ENCODE measurements at regions not wholly inside any gene's neighbourhood (a gene's known extent, or its start where the extent isn't known, plus 50 kb on each side); places are given as distances from the start of the nearest gene placed in this dataset.

- Histone ChIP-seq H3K4me1 (ENCODE audit: control insufficient read depth in 4 of 4, insufficient read depth in 4 of 4, low read length in 3 of 4) (peaks cover 10 to 29% (median 20%) of the 10 kb centered on the region in 4 donors), H3K9ac (ENCODE audit: low read depth in 1 of 2, low read length in 2 of 2) (no peak overlapping the region), H3K4me3 (ENCODE audit: low read depth in 1 of 3, low read length in 3 of 3) (no peak overlapping the region), H3K27me3 (ENCODE audit: control insufficient read depth in 4 of 4, insufficient read depth in 4 of 4, low read length in 3 of 4) (no peaks in the 10 kb centered on the region), H3K36me3 (ENCODE audit: control insufficient read depth in 4 of 4, insufficient read depth in 3 of 4, low read depth in 1 of 4, low read length in 3 of 4) (no peaks in the 10 kb centered on the region), H3K9me3 (ENCODE audit: control insufficient read depth in 4 of 4, low read length in 3 of 4) (no peaks in the 10 kb centered on the region), H3K27ac (ENCODE audit: low read depth in 1 of 2, low read length in 2 of 2) (no peak overlapping the region)
- TF ChIP-seq SP1 (IDR thresholded peaks at IDR 0.05) = no peak
- TF ChIP-seq HNF4A (conservative IDR thresholded peaks at IDR 0.05) = no peak
- no peak for TF ChIP-seq NR2F2 (IDR thresholded peaks at IDR 0.05)
- no peak for TF ChIP-seq JUND (IDR thresholded peaks at IDR 0.05)
- no peak for TF ChIP-seq YY1 (IDR thresholded peaks at IDR 0.05)
- no peak for TF ChIP-seq GABPA (IDR thresholded peaks at IDR 0.05 in 1 of 2, conservative IDR thresholded peaks at IDR 0.05 in 1 of 2)
- TF ChIP-seq EGR1 (IDR thresholded peaks at IDR 0.05; ENCODE audit: low read depth in 2 of 2) = no peak
- no peak for TF ChIP-seq REST (IDR thresholded peaks at IDR 0.05)
- TF ChIP-seq HNF4G (IDR thresholded peaks at IDR 0.05) = no peak
- no peak for TF ChIP-seq ZBTB33 (IDR thresholded peaks at IDR 0.05)
- no peak for TF ChIP-seq ATF3 (IDR thresholded peaks at IDR 0.05)
- no peak for TF ChIP-seq FOXA1 (IDR thresholded peaks at IDR 0.05)
- TF ChIP-seq RXRA (IDR thresholded peaks at IDR 0.05) = no peak
- no peak for TF ChIP-seq MAX (IDR thresholded peaks at IDR 0.05)
- no peak for TF ChIP-seq RAD21 (IDR thresholded peaks at IDR 0.05)
- TF ChIP-seq FOXA2 (IDR thresholded peaks at IDR 0.05) = no peak
- no peak for TF ChIP-seq CTCF (IDR thresholded peaks at IDR 0.05; ENCODE audit: low read depth, low read length, missing input control)
- TF ChIP-seq TAF1 (conservative IDR thresholded peaks at IDR 0.05) = no peak
- no peak for DNase-seq (ENCODE audit: low spot score)
- 82% methylated on average over 5 of the region's 5 CpGs for WGBS
Observed at GRCh38 chr18:46426021-46426678, 230.9 kb downstream of the LOXHD1 start.

Measured in liver (tissue), 8 donors.